ENCODE measurements at regions not wholly inside any gene's neighbourhood (a gene's known extent, or its start where the extent isn't known, plus 50 kb on each side); places are given as distances from the start of the nearest gene placed in this dataset.

DNA sequence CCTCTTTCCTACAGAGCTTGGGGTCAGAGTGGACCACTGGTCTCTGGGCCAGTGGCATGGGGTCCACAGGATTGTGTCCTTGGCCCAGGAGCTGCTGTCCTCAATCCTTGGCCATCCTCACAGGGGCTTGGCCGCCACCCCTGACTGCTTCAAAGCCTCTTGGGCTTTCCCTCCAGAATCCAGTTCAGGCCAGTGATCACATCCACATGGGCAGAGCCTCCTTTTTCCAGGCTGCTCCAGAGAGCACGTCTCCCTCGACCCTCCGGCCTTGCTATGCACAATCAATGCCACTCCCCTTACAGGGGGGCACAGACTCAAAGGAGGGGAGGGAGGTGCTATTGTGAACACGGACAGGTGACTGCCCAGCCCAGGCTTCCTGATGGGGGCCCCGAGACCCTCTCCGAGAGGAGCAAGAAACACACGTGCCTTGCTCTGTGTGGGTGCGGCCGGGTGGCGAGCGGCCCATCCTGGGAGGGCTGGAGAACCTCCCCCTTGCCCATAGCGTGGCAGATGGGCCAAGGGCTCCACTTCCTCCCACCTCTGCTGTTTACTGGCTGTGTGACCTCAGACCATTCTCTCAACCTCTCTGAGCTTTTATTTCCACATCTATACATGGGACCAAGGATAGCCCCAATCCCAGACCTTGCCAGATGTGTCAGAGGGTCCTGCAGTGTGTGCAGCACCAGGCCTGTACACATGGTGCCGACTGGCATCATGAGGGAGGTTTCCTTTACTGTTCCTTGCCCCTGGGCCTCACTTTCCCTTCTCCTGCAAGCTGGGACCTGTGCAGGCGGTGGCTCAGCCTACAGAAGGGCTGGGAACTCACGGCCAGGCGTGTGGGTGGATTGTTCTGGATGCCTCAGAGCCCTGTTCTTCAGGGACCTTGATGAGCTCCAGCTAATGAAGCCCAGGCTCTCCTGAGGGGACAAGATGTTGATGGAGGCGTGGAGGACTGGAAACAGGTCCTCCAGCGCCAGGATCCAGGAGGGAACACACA is 229.0 kb upstream of the GSE1 start:
- H3K36me3 Mint-ChIP-seq (ENCODE audit: low read depth, unreplicated experiment) = peaks cover 3% of the 10 kb centered on the region
- H3K4me3 Mint-ChIP-seq (ENCODE audit: unreplicated experiment) = no peak overlapping the region
- H3K4me1 ChIP-seq (ENCODE audit: insufficient read depth, low read length) = peaks cover 21% of the 10 kb centered on the region
- peaks cover 17% of the 10 kb centered on the region for H3K4me1 Mint-ChIP-seq (ENCODE audit: low read depth, unreplicated experiment)
- H3K36me3 ChIP-seq (ENCODE audit: insufficient read depth, low read length) = no peaks in the 10 kb centered on the region
- H2AFZ ChIP-seq (ENCODE audit: low read depth, low read length) = no peak overlapping the region
- no peak for TF ChIP-seq EZH2 (IDR thresholded peaks at IDR 0.05; ENCODE audit: insufficient read depth, low read length)
- TF ChIP-seq, protein P1, sequence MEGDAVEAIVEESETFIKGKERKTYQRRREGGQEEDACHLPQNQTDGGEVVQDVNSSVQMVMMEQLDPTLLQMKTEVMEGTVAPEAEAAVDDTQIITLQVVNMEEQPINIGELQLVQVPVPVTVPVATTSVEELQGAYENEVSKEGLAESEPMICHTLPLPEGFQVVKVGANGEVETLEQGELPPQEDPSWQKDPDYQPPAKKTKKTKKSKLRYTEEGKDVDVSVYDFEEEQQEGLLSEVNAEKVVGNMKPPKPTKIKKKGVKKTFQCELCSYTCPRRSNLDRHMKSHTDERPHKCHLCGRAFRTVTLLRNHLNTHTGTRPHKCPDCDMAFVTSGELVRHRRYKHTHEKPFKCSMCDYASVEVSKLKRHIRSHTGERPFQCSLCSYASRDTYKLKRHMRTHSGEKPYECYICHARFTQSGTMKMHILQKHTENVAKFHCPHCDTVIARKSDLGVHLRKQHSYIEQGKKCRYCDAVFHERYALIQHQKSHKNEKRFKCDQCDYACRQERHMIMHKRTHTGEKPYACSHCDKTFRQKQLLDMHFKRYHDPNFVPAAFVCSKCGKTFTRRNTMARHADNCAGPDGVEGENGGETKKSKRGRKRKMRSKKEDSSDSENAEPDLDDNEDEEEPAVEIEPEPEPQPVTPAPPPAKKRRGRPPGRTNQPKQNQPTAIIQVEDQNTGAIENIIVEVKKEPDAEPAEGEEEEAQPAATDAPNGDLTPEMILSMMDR (IDR thresholded peaks at IDR 0.05; ENCODE audit: insufficient read depth, low read depth, low read length) = no peak
- no peak overlapping the region for H3K4me2 ChIP-seq (ENCODE audit: low read length)
- no peaks in the 10 kb centered on the region for H3K27me3 ChIP-seq (ENCODE audit: insufficient read depth, low read length)
- no peak for FAIRE-seq
- H3K4me3 ChIP-seq (ENCODE audit: insufficient read depth, low read depth, low read length) = no peak overlapping the region
- peaks cover 12% of the 10 kb centered on the region for H3K27me3 Mint-ChIP-seq (ENCODE audit: low read depth, unreplicated experiment)
- no peaks in the 10 kb centered on the region for H3K9me3 Mint-ChIP-seq (ENCODE audit: unreplicated experiment)
- H3K9me3 ChIP-seq (ENCODE audit: insufficient read depth, low read depth, low read length) = no peaks in the 10 kb centered on the region
- H3K27ac ChIP-seq (ENCODE audit: low read depth, low read length) = no peak overlapping the region
- peaks cover 65% of the 10 kb centered on the region for H4K20me1 ChIP-seq (ENCODE audit: insufficient read depth, low read length)
- no peak overlapping the region for H3K27ac Mint-ChIP-seq (ENCODE audit: unreplicated experiment)
- no peak for DNase-seq (ENCODE audit: low read depth)
- H3K9ac ChIP-seq (ENCODE audit: low read length) = no peak overlapping the region
- no peaks in the 10 kb centered on the region for H3K79me2 ChIP-seq (ENCODE audit: insufficient read depth, low read length)

DNA sequence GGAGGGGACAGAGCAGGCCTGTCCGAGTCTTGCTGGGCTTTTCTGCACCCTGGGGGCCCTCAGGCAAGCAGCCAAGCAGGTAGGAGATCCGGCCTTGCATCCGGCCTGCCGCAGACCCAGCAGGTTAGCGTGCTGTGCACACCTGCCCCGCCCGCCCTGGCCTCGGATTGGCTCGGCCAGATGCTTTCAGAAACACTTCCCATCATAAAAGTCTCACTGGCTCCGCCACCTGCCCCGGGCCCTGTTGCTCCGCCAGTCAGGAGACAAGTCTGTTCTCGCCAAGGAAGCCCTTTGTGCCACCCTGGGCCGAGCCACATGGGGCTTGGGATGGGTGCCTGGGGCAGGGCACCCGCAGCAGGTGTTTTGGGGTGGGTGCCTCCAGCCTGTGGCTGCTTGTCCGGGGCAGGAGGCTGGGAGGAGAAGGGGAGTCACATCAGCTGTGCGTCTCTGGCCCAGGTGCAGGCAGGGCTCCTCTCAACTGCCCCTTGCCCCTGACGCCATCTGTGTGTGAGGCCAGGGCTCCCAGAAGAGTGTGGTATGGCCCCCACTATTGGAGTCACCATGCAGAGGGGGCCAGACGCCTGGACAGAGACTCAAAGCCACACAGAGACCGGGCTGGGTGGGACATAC is 228.2 kb upstream of the GSE1 start:
- FAIRE-seq = no peak
- Histone ChIP-seq H3K79me2 (ENCODE audit: insufficient read depth, low read length) (no peaks in the 10 kb centered on the region), H3K9ac (ENCODE audit: low read length) (no peak overlapping the region), H2AFZ (ENCODE audit: low read depth, low read length) (no peak overlapping the region), H3K4me1 (ENCODE audit: insufficient read depth, low read length) (peaks cover 21% of the 10 kb centered on the region), H3K4me3 (ENCODE audit: insufficient read depth, low read depth, low read length) (no peak overlapping the region), H4K20me1 (ENCODE audit: insufficient read depth, low read length) (peaks cover 60% of the 10 kb centered on the region), H3K27me3 (ENCODE audit: insufficient read depth, low read length) (no peaks in the 10 kb centered on the region), H3K27ac (ENCODE audit: low read depth, low read length) (no peak overlapping the region), H3K4me2 (ENCODE audit: low read length) (no peak overlapping the region), H3K36me3 (ENCODE audit: insufficient read depth, low read length) (no peaks in the 10 kb centered on the region), H3K9me3 (ENCODE audit: insufficient read depth, low read depth, low read length) (no peaks in the 10 kb centered on the region)
- no peaks in the 10 kb centered on the region for H3K9me3 Mint-ChIP-seq (ENCODE audit: unreplicated experiment)
- H3K4me3 Mint-ChIP-seq (ENCODE audit: unreplicated experiment) = no peak overlapping the region
- TF ChIP-seq EZH2 (IDR thresholded peaks at IDR 0.05; ENCODE audit: insufficient read depth, low read length) = no peak
- TF ChIP-seq, protein P1 (IDR thresholded peaks at IDR 0.05; ENCODE audit: insufficient read depth, low read depth, low read length) = no peak
- no peak for DNase-seq (ENCODE audit: low read depth)
- peaks cover 13% of the 10 kb centered on the region for H3K27me3 Mint-ChIP-seq (ENCODE audit: low read depth, unreplicated experiment)
- peaks cover 17% of the 10 kb centered on the region for H3K4me1 Mint-ChIP-seq (ENCODE audit: low read depth, unreplicated experiment)
- peaks cover under 1% of the 10 kb centered on the region for H3K36me3 Mint-ChIP-seq (ENCODE audit: low read depth, unreplicated experiment)
- H3K27ac Mint-ChIP-seq (ENCODE audit: unreplicated experiment) = no peak overlapping the region
